Activated CD4-positive, alpha-beta T cell treated with anti-CD3 and anti-CD28 coated beads, Interleukin-10, Interleukin-2, amounts not matched to agents 100 ng/mL and 50 ng/mL, durations not matched to agents 16 hours and 8 hours (primary cell): ENCODE measurements at regions not wholly inside any gene's neighbourhood (a gene's known extent, or its start where the extent isn't known, plus 50 kb on each side); places are given as distances from the start of the nearest gene placed in this dataset.
"Not testable (repeated sequence)": the region's sequence is repeated elsewhere in the genome, so short reads cannot be mapped to it uniquely, and the experiment has no call there.

ENCODE experiments used
- DNase-seq: peaks from one replicate; pipeline ENCODE4 v3.0.0-alpha.2; 2020

- DNase-seq: not testable (repeated sequence)
Observed at GRCh38 chr18:30419399-30419798, 623.1 kb downstream of the DSC3 start.

GRCh38 chr18:30415903-30416302 lies 626.6 kb downstream of the DSC3 start:
- no peak for DNase-seq

- no peak for DNase-seq
Observed at GRCh38 chr18:30409120-30409519, 633.4 kb downstream of the DSC3 start.

- DNase-seq: no peak
Observed at GRCh38 chr18:30406728-30407127, 635.8 kb downstream of the DSC3 start.

GRCh38 chr18:30405038-30405437 lies 637.5 kb downstream of the DSC3 start:
- DNase-seq: no peak

- no peak for DNase-seq
Observed at GRCh38 chr18:30404422-30404821, 638.1 kb downstream of the DSC3 start.

GRCh38 chr18:30403278-30403677 lies 639.3 kb downstream of the DSC3 start:
- no peak for DNase-seq

- no peak for DNase-seq
Observed at GRCh38 chr18:30387401-30387800, 655.1 kb downstream of the DSC3 start.

- no peak for DNase-seq
Observed at GRCh38 chr18:30386624-30387023, 655.9 kb downstream of the DSC3 start.

- no peak for DNase-seq
Observed at GRCh38 chr18:30385684-30386083, 656.9 kb downstream of the DSC3 start.

- DNase-seq: no peak
Observed at GRCh38 chr18:30381826-30382225, 660.7 kb downstream of the DSC3 start.

GRCh38 chr18:30378097-30378496 lies 664.4 kb downstream of the DSC3 start:
- no peak for DNase-seq

GRCh38 chr18:30376515-30376914 lies 666.0 kb downstream of the DSC3 start:
- no peak for DNase-seq

GRCh38 chr18:30361864-30362540 lies 680.5 kb downstream of the DSC3 start:
- no peak for DNase-seq

- no peak for DNase-seq
Observed at GRCh38 chr18:30359521-30359920, 683.0 kb downstream of the DSC3 start.

- DNase-seq: no peak
Observed at GRCh38 chr18:30358555-30358954, 684.0 kb downstream of the DSC3 start.

- DNase-seq: no peak
Observed at GRCh38 chr18:30352551-30353168, 689.9 kb downstream of the DSC3 start.

GRCh38 chr18:30350263-30350662 lies 692.3 kb downstream of the DSC3 start:
- no peak for DNase-seq

GRCh38 chr18:30343090-30343489 lies 699.5 kb downstream of the DSC3 start:
- no peak for DNase-seq

- no peak for DNase-seq
Observed at GRCh38 chr18:30342675-30343074, 699.9 kb downstream of the DSC3 start.

- no peak for DNase-seq
Observed at GRCh38 chr18:30334781-30335180, 707.8 kb downstream of the DSC3 start.

- DNase-seq: no peak
Observed at GRCh38 chr18:30333310-30333709, 709.2 kb downstream of the DSC3 start.

GRCh38 chr18:30328839-30329238 lies 713.7 kb downstream of the DSC3 start:
- no peak for DNase-seq

GRCh38 chr18:30302181-30302580 lies 740.4 kb downstream of the DSC3 start:
- DNase-seq: no peak

- no peak for DNase-seq
Observed at GRCh38 chr18:30298769-30299168, 743.8 kb downstream of the DSC3 start.
